ENCODE measurements at regions not wholly inside any gene's neighbourhood (a gene's known extent, or its start where the extent isn't known, plus 50 kb on each side); places are given as distances from the start of the nearest gene placed in this dataset.
A peak's percentile ranks its signal among the peaks of the same experiment; 100 is the strongest.
"Not testable (repeated sequence)": the region's sequence is repeated elsewhere in the genome, so short reads cannot be mapped to it uniquely, and the experiment has no call there.

DNA sequence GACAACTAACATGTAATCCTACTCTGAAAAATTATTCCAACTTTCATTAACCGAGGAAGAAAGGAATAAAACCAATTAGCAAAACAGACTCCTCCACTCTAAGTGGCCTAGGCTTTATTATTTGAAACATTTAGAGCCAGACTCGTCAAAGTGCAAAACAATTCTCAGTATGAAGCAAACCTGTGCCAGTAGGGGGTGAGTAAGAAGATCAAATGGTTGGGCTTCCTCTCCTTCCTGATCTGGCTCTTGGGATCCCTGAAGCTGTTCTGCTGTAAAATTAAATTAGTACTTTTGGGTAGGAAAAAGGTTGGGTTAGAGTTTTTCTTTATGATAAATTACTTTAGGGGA lies 177.6 kb upstream of the MAN1A1 start:
- ATAC-seq, result no peak

- ATAC-seq, result no peak
These were observed 177.1 kb upstream of the MAN1A1 start for GRCh38 chr6:119526561-119527230.

GRCh38 chr6:119524410-119524809 lies 174.8 kb upstream of the MAN1A1 start:
- no peak for ATAC-seq

DNA sequence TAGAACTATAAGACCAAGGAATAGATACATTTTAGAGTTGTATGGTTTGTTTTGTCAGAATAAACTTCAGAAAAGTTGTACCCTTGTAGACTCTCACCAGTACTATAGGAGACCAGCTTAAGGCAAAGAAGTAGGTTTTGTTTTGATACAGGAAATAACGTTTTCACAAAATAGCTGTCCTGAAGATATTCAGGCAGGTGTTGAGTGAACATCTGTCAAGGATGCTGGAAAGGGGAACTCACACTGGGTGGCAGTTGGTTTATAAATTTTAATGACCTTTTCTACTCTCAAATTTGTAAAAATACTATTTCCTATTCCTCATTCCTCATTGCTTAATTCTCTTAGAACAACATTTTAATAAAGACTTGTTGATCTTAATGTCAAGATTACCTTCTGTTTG lies 174.0 kb upstream of the MAN1A1 start:
- ATAC-seq, result no peak

DNA sequence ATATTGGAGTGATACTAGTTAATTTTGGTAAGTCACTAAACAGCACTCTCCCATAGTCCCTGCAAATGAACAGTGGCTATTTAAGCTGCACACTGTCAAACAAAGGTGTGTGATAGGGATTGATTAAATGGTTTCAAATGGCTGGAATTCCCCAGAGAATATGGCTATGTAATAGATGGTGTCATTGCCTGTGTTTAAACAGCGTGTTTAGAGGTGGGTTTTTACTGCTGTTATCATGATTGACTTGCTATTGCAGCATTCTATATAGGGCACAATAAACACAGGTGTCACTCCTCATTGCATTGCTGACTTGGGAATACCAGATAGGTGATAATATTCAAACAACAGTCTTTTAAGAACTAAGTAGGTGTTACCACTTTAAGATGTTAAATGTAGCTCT lies 171.7 kb upstream of the MAN1A1 start:
- ATAC-seq, result no peak

- no peak for ATAC-seq
These were observed 167.9 kb upstream of the MAN1A1 start for GRCh38 chr6:119517428-119517827.

DNA sequence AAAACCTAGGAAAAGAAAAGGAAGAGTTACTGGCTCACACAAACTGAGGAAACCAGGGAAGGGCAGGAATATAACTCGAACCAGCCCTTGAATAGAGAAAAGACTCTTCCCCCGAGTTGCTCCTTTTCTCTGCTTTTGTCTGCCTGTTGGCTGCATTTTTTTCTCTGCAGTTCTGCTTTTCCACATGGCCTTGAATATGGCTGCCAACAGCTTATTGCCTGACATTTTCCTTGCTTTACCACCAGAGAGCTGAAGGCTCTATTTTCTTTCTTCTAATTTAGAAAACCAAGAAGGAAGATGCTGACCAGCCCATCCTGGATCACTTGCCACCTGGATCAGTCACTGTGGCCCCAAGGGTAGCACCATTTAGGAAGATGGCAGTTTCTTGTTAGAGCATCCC lies 164.8 kb upstream of the MAN1A1 start:
- ATAC-seq, result no peak

- no peak for ATAC-seq
These were observed 161.5 kb upstream of the MAN1A1 start for GRCh38 chr6:119511024-119511423.

DNA sequence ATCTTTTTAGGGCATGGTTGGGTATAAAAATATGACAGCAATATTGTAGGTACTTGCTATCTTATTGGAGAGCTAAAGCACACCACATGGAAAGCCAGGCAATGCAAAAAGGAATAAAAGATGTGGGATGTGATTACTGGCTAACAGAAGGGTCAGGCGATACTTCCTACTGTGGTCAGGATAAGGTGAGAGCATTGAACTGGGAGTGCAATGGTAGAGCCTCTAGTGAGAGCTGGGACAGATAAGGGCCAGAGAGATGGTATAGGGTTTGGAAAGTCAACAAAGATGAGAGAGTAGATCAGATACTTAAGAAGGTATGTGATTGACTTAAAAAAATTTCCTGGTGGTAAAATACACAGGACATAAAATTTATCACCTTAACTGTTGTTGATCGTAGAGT lies 160.7 kb upstream of the MAN1A1 start:
- ATAC-seq, result no peak

- no peak for ATAC-seq
These were observed 157.1 kb upstream of the MAN1A1 start for GRCh38 chr6:119506631-119507174.

GRCh38 chr6:119501798-119502483 lies 152.4 kb upstream of the MAN1A1 start:
- no peak for ATAC-seq

DNA sequence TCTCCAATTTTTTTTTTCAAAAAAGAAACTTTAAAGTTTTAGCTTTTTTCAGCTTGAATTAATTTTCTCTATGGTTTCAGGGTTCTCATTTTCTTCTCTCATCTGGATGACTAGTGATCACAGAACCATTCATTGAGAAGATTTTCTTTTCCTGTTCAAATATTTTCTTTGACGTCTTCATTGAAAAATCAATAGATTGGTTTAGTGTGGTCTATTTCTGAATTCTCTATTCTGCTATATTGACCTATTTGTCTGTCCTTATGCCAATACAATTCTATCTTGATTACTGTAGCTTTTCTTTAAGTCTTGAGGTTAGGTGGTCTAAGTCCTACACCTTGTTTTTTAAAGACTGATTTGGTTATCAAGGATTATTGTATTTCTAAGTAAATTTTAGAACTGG lies 150.2 kb upstream of the MAN1A1 start:
- ATAC-seq, result no peak

DNA sequence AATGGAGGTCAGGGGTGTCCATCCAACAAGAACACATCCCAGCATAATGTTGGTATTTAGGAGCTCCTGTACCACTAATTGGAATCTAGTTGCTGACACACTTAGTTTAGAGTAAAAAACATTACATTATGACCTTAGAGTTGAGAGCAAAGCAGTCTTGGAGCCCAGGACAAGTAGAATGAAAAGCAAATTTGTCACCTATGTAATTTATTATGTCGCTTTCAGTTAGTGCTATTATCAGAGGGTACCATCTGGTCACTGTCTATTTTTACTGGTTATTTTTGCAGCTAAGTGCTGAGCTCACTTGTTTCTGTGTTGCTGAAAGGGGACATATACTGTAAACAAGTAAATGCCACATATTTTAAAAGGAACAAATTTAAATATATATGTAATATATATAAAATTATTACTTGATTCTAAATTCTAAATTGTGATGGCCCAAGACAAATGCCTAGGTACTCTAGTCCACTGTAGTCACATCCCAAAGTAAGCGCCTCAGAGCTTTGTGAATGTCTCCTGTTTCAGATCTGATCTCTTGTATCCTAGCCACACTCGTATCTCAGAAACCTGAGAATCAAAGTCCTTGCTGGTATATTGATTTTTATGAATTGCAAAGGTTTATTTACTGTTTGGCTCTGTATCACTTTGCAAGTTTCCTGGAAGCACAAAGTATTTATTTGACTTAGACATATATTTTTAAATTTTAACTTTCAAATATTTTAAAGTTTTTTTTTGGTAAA lies 148.6 kb upstream of the MAN1A1 start:
- ATAC-seq, result no peak

DNA sequence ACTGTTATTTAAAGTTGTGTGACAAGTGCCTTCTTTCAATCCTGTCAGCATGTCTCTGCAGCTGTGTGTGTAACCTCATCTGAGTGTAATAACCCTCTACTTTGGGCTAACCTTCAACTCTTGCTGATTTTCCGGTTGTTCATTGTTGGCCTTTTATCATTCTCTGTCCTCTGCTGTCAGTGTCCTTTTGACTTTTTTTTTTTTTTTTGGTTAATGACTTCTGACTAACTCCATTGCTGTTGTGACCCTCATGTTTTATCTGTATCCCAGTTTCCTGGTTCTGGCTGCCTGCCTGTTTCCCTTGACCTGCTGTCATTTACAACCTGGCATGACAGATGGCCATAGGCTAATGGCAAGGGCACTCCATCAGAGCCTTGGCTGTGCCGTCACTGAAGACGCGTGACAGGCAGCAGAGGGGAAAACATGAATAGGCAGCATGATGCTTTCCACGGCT lies 145.7 kb upstream of the MAN1A1 start:
- no peak for ATAC-seq

- ATAC-seq, result peak; percentile 56
These were observed 144.4 kb upstream of the MAN1A1 start for GRCh38 chr6:119493980-119494379.

GRCh38 chr6:119491112-119491511 lies 141.6 kb upstream of the MAN1A1 start:
- not testable (repeated sequence) for ATAC-seq

DNA sequence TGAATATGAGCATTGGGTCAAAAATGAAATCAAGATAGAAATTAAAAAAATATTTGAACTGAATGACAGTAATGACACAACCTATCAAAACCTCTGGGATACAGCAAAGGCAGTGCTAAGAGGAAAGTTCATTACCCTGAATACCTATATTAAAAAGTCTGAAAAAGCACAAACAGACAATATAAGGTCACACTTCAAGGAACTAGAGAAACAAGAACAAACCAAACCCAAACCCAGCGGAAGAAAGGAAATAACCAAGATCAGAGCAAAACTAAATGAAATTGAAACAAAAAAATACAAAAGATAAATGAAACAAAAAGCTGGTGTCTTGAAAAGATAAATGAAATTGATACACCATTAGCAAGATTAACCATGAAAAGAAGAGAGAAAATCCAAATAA lies 140.5 kb upstream of the MAN1A1 start:
- not testable (repeated sequence) for ATAC-seq

- ATAC-seq, result peak; percentile 99
These were observed 135.0 kb upstream of the MAN1A1 start for GRCh38 chr6:119484598-119484997.

DNA sequence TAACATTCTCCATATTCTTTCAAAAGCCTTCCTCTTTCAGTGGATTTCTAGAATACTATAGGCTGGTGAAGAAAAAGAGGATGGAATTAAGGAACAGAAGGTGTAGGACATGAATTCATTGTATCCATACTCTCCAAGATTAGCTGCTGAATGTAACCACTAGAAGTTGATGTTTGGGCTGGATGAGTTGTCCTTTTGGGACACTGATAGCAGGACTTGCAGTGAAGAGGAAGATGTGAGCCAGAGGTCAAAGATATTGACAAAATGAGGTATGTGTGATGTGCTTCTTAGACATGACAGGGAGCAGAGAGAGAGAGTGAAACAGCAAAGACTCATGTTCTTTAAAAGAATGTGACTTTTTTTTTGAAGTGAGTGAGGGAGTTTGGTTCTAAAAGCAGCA lies 134.3 kb upstream of the MAN1A1 start:
- no peak for ATAC-seq

- ATAC-seq, result no peak
These were observed 133.3 kb upstream of the MAN1A1 start for GRCh38 chr6:119482850-119483285.

- ATAC-seq, result no peak
These were observed 132.4 kb upstream of the MAN1A1 start for GRCh38 chr6:119481976-119482375.

DNA sequence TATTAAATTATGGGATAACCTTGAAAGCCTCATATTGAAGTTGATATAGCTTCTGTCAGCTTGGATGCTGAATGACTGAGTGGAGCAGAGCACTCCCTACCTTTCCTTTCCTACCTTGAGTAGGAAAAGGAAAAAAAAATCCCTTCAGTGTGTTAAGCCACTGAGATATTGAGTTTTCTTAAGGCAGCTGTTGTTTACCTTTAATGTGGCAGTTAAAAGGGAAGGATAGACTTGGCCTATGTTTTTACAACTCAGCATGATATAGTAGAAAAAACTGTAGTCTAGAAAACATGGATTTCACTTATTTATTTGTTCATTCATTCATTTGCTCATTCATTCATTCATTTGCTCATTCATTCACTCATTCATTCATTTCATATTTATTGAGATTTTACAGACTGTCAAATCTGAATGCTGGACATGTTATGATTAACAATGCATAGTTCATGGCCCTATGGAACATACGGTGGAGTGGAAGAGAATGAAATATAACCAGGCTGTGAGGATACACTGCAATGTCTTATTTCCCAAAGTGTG lies 131.5 kb upstream of the MAN1A1 start:
- no peak for ATAC-seq

Measured in esophagus mucosa (tissue), 1 donor.